ENCODE measurements at regions not wholly inside any gene's neighbourhood (a gene's known extent, or its start where the extent isn't known, plus 50 kb on each side); places are given as distances from the start of the nearest gene placed in this dataset.

GRCh38 chr4:37770016-37770415 is 56.5 kb upstream of the PGM2 start:
- TF ChIP-seq POLR2A (IDR thresholded peaks at IDR 0.05) (no peak), CTCF (IDR thresholded peaks at IDR 0.05) (no peak)
